Panc1 (cell line): ENCODE measurements at regions not wholly inside any gene's neighbourhood (a gene's known extent, or its start where the extent isn't known, plus 50 kb on each side); places are given as distances from the start of the nearest gene placed in this dataset.

Source experiments
- ATAC-seq: fragments of 200-7000 bp; cut with Tn5 transposase; 2 replicates; pipeline ENCODE4 v1.9.1; 2020; ENCODE audit warnings: mild to moderate bottlenecking, moderate library complexity
- BruUV-seq: library from RNA; stranded (reverse); fragments of 400-500 nt; replicated peaks from 2 replicates; lab custom pipeline; 2021; lab: Mats Ljungman, UMichigan
- CTCF ChIA-PET: fragments of 300-600 bp; sonication (Branson Sonifier 250); formaldehyde crosslinking; loops from one replicate; lab custom pipeline; 2022; ENCODE audit warnings: antibody characterized with exemption; lab: Charles Lee
- POLR2A ChIA-PET: fragments of 300-600 bp; sonication (Branson Sonifier 250); formaldehyde crosslinking; loops from one replicate; lab custom pipeline; 2022; ENCODE audit warnings: antibody characterized with exemption; lab: Charles Lee
- DNase-seq: peaks from one replicate; pipeline ENCODE4 v3.0.0-alpha.2; 2010; ENCODE audit warnings: low read depth, low spot score
- H3K27ac ChIP-seq: 2 replicates; pipeline ENCODE4 v1.5.1; 2011; ENCODE audit warnings: mild to moderate bottlenecking, low read length, inconsistent platforms
- H3K27me3 ChIP-seq: fragments of 200-500 bp; sonication (Bioruptor generic); 2 replicates; pipeline ENCODE4 v1.6.0; 2014; ENCODE audit warnings: low read length, inconsistent platforms; ENCODE audit not compliant: control insufficient read depth, insufficient read depth
- H3K36me3 ChIP-seq: fragments of 200-500 bp; sonication (Bioruptor generic); 2 replicates; pipeline ENCODE4 v1.5.1; 2014; ENCODE audit warnings: inconsistent platforms, mild to moderate bottlenecking, low read length, moderate library complexity; ENCODE audit not compliant: control insufficient read depth, insufficient read depth
- H3K4me1 ChIP-seq: 2 replicates; pipeline ENCODE4 v1.5.1; 2011; ENCODE audit warnings: inconsistent platforms, mild to moderate bottlenecking, low read length, moderate library complexity; ENCODE audit not compliant: control insufficient read depth, insufficient read depth
- H3K4me3 ChIP-seq, 2 experiments: 2 replicates each; pipeline ENCODE4 v1.5.1; 2011 to 2012; ENCODE audit warnings: low read depth in 2 of 2, low read length in 2 of 2, mild to moderate bottlenecking in 2 of 2, inconsistent platforms in 1 of 2, moderate library complexity in 1 of 2
- H3K9me3 ChIP-seq: fragments of 200-500 bp; sonication (Bioruptor generic); 2 replicates; pipeline ENCODE4 v1.5.1; 2014; ENCODE audit warnings: low read depth, mild to moderate bottlenecking, inconsistent platforms, low read length, moderate library complexity; ENCODE audit not compliant: control insufficient read depth, insufficient read depth
- POLR2AphosphoS5 ChIP-seq: IDR thresholded peaks from 2 replicates; pipeline ENCODE4 v1.6.1; 2012; ENCODE audit warnings: mild to moderate bottlenecking, low read depth, low read length, moderate library complexity
- SIN3A ChIP-seq: IDR thresholded peaks from 2 replicates; pipeline ENCODE4 v1.6.1; 2012; ENCODE audit warnings: low read depth, mild to moderate bottlenecking, low read length, moderate library complexity, borderline replicate concordance; ENCODE audit not compliant: insufficient read depth
- TCF7L2 ChIP-seq: IDR thresholded peaks from 2 replicates; pipeline ENCODE4 v1.6.1; 2011; ENCODE audit warnings: mild to moderate bottlenecking, low read depth, low read length, inconsistent platforms
- in situ Hi-C: cut with HindIII; loops from 2 replicates; pipeline ENCODE4 v1.10.0; 2016; ENCODE audit warnings: low sequenced_read_pairs, low pct_unique_long_range_greater_than_20kb
- intact Hi-C: fragments of 100-400 bp; cut with micrococcal nuclease; formaldehyde crosslinking; loops from one replicate; pipeline ENCODE4 v1.10.0; 2022; ENCODE audit not compliant: unreplicated experiment
- TF ChIP-seq, protein P1 (sequence below), 2 experiments: IDR thresholded peaks; 2 replicates each; pipeline ENCODE4 v1.6.1; 2011 to 2012; ENCODE audit warnings: low read depth in 2 of 2, control low read depth in 1 of 2, low read length in 1 of 2, mild to moderate bottlenecking in 1 of 2, moderate library complexity in 1 of 2; ENCODE audit not compliant: insufficient read depth in 1 of 2
- TF ChIP-seq, protein P2 (sequence below): fragments of 450-650 bp; IDR thresholded peaks from 2 replicates; pipeline ENCODE4 v1.5.1; 2017; ENCODE audit warnings: mild to moderate bottlenecking

DNA sequence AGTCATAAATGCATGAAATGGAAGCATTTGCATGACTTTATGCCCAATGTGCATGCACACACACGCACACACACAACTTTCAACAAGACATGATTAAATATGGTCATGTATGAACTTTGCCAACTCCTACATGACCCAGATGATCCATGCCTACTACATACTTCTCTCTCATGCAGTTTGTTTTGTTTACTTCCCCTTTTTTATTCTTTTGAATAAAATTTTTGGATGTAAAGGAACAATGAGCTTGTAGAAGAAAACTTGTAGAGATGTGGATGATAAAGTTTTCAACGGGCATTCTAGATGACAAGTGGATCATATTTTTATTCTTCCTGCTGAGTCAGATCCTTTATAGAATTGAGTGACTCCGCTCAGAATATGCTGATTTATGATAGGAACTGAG, 50.8 kb upstream of the AIG1 start:
- no peaks in the 10 kb centered on the region for H3K4me1 ChIP-seq
- H3K27ac ChIP-seq: no peak overlapping the region
- no peak overlapping the region for H3K4me3 ChIP-seq
- POLR2A ChIA-PET: no interaction called here
- H3K9me3 ChIP-seq: no peaks in the 10 kb centered on the region
- H3K27me3 ChIP-seq: 0 out of 2 replicates have a peak, but pooled peaks cover 2% of the 10 kb centered on the region
- intact Hi-C loops (no loop called here), in situ Hi-C loops (no loop called here)
- no TSS peak for BruUV-seq
- CTCF ChIA-PET: no interaction called here
- no peak for TF ChIP-seq TCF7L2
- TF ChIP-seq, protein P1, sequence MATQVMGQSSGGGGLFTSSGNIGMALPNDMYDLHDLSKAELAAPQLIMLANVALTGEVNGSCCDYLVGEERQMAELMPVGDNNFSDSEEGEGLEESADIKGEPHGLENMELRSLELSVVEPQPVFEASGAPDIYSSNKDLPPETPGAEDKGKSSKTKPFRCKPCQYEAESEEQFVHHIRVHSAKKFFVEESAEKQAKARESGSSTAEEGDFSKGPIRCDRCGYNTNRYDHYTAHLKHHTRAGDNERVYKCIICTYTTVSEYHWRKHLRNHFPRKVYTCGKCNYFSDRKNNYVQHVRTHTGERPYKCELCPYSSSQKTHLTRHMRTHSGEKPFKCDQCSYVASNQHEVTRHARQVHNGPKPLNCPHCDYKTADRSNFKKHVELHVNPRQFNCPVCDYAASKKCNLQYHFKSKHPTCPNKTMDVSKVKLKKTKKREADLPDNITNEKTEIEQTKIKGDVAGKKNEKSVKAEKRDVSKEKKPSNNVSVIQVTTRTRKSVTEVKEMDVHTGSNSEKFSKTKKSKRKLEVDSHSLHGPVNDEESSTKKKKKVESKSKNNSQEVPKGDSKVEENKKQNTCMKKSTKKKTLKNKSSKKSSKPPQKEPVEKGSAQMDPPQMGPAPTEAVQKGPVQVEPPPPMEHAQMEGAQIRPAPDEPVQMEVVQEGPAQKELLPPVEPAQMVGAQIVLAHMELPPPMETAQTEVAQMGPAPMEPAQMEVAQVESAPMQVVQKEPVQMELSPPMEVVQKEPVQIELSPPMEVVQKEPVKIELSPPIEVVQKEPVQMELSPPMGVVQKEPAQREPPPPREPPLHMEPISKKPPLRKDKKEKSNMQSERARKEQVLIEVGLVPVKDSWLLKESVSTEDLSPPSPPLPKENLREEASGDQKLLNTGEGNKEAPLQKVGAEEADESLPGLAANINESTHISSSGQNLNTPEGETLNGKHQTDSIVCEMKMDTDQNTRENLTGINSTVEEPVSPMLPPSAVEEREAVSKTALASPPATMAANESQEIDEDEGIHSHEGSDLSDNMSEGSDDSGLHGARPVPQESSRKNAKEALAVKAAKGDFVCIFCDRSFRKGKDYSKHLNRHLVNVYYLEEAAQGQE (IDR thresholded peaks at IDR 0.05; ENCODE audit: insufficient read depth in 1 of 2, low read depth in 2 of 2, low read length in 1 of 2): no peak
- TF ChIP-seq, protein P2, sequence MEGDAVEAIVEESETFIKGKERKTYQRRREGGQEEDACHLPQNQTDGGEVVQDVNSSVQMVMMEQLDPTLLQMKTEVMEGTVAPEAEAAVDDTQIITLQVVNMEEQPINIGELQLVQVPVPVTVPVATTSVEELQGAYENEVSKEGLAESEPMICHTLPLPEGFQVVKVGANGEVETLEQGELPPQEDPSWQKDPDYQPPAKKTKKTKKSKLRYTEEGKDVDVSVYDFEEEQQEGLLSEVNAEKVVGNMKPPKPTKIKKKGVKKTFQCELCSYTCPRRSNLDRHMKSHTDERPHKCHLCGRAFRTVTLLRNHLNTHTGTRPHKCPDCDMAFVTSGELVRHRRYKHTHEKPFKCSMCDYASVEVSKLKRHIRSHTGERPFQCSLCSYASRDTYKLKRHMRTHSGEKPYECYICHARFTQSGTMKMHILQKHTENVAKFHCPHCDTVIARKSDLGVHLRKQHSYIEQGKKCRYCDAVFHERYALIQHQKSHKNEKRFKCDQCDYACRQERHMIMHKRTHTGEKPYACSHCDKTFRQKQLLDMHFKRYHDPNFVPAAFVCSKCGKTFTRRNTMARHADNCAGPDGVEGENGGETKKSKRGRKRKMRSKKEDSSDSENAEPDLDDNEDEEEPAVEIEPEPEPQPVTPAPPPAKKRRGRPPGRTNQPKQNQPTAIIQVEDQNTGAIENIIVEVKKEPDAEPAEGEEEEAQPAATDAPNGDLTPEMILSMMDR: no peak
- TF ChIP-seq SIN3A: no peak
- TF ChIP-seq POLR2AphosphoS5: no peak
- no peaks in the 10 kb centered on the region for H3K36me3 ChIP-seq
- no peak for DNase-seq
- no peak for ATAC-seq
